ENCODE measurements at regions not wholly inside any gene's neighbourhood (a gene's known extent, or its start where the extent isn't known, plus 50 kb on each side); places are given as distances from the start of the nearest gene placed in this dataset.
"Not testable (repeated sequence)": the region's sequence is repeated elsewhere in the genome, so short reads cannot be mapped to it uniquely, and the experiment has no call there.

- DNase-seq (ENCODE audit: low read depth in 4 of 4, low spot score in 1 of 4): no peak
Observed at GRCh38 chr5:54885636-54886035, 99.8 kb downstream of the ESM1 start.

GRCh38 chr5:54884195-54884536, 101.2 kb downstream of the ESM1 start:
- no peak for DNase-seq (ENCODE audit: low read depth in 4 of 4, low spot score in 1 of 4)

GRCh38 chr5:54883374-54884194, 101.8 kb downstream of the ESM1 start:
- no peak for DNase-seq (ENCODE audit: low read depth in 4 of 4, low spot score in 1 of 4)

- no peak for DNase-seq (ENCODE audit: low read depth in 4 of 4, low spot score in 1 of 4)
Observed at GRCh38 chr5:54882841-54883240, 102.6 kb downstream of the ESM1 start.

GRCh38 chr5:54882101-54882500, 103.3 kb downstream of the ESM1 start:
- no peak for DNase-seq (ENCODE audit: low read depth in 4 of 4, low spot score in 1 of 4)

GRCh38 chr5:54881286-54882005, 103.9 kb downstream of the ESM1 start:
- no peak for DNase-seq (ENCODE audit: low read depth in 4 of 4, low spot score in 1 of 4)

GRCh38 chr5:54876976-54877375, 108.4 kb downstream of the ESM1 start:
- no peak for DNase-seq (ENCODE audit: low read depth in 4 of 4, low spot score in 1 of 4)

GRCh38 chr5:54876556-54876955, 108.8 kb downstream of the ESM1 start:
- DNase-seq (ENCODE audit: low read depth in 4 of 4, low spot score in 1 of 4): no peak

GRCh38 chr5:54874337-54875021, 110.9 kb downstream of the ESM1 start:
- no peak for DNase-seq (ENCODE audit: low read depth in 4 of 4, low spot score in 1 of 4)

GRCh38 chr5:54873691-54874090, 111.7 kb downstream of the ESM1 start:
- no peak for DNase-seq (ENCODE audit: low read depth in 4 of 4, low spot score in 1 of 4)

GRCh38 chr5:54872810-54873209, 112.6 kb downstream of the ESM1 start:
- DNase-seq (ENCODE audit: low read depth in 4 of 4, low spot score in 1 of 4): no peak

- DNase-seq (ENCODE audit: low read depth in 4 of 4, low spot score in 1 of 4): no peak
Observed at GRCh38 chr5:54870271-54870670, 115.1 kb downstream of the ESM1 start.

GRCh38 chr5:54869691-54870090, 115.7 kb downstream of the ESM1 start:
- DNase-seq (ENCODE audit: low read depth in 4 of 4, low spot score in 1 of 4): no peak

- DNase-seq (ENCODE audit: low read depth in 4 of 4, low spot score in 1 of 4): no peak
Observed at GRCh38 chr5:54868511-54869483, 116.6 kb downstream of the ESM1 start.

GRCh38 chr5:54867310-54867944, 118.0 kb downstream of the ESM1 start:
- no peak for DNase-seq (ENCODE audit: low read depth in 4 of 4, low spot score in 1 of 4)

- DNase-seq (ENCODE audit: low read depth in 4 of 4, low spot score in 1 of 4): not testable (repeated sequence)
Observed at GRCh38 chr5:54864911-54865515, 120.4 kb downstream of the ESM1 start.

GRCh38 chr5:54862036-54862435, 123.4 kb downstream of the ESM1 start:
- no peak for DNase-seq (ENCODE audit: low read depth in 4 of 4, low spot score in 1 of 4)

GRCh38 chr5:54861212-54861894, 124.0 kb downstream of the ESM1 start:
- no peak for DNase-seq (ENCODE audit: low read depth in 4 of 4, low spot score in 1 of 4)

- no peak for DNase-seq (ENCODE audit: low read depth in 4 of 4, low spot score in 1 of 4)
Observed at GRCh38 chr5:54860321-54860720, 125.1 kb downstream of the ESM1 start.

Data from stimulated activated CD4-positive, alpha-beta T cell treated with anti-CD3 and anti-CD28 coated beads, Interleukin-1b, Interleukin-23, amount 100 ng/mL, for 24 hours (primary cell).